GM21447 (cell line): ENCODE measurements at regions not wholly inside any gene's neighbourhood (a gene's known extent, or its start where the extent isn't known, plus 50 kb on each side); places are given as distances from the start of the nearest gene placed in this dataset.
"Not testable (repeated sequence)": the region's sequence is repeated elsewhere in the genome, so short reads cannot be mapped to it uniquely, and the experiment has no call there.

ENCODE experiments used
- ATAC-seq: cut with Tn5 transposase; IDR thresholded peaks from one replicate; pipeline ENCODE4 v1.9.1; 2021; ENCODE audit not compliant: unreplicated experiment

- ATAC-seq, result no peak
These were observed 111.0 kb upstream of the TOX3 start for GRCh38 chr16:52657924-52658323.

DNA sequence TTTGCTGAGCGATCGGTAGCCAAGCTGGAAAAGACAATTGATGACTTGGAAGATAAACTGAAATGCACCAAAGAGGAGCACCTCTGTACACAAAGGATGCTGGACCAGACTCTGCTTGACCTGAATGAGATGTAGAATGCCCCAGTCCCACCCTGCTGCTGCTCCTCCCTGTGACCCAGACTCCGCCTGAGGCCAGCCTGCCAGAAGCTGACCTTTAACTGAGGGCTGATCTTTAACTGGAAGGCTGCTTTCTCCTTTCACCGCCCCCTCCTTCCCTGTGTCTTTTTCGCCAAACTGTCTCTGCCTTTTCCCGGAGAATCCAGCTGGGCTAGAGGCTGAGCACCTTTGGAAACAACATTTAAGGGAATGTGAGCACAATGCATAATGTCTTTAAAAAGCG lies 109.0 kb upstream of the TOX3 start:
- not testable (repeated sequence) for ATAC-seq

DNA sequence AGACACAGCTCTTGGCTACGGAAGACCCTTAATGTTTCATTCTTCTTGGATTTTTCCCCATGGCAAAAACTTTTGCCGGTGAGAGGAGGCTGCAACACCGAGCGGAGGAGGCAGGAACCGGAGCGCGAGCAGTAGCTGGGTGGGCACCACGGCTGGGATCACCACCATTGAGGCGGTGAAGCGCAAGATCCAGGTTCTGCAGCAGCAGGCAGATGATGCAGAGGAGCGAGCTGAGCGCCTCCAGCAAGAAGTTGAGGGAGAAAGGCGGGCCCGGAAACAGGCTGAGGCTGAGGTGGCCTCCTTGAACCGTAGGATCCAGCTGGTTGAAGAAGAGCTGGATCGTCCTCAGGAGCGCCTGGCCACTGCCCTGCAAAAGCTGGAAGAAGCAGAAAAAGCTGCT lies 108.2 kb upstream of the TOX3 start:
- not testable (repeated sequence) for ATAC-seq

GRCh38 chr16:52652033-52652432 lies 105.1 kb upstream of the TOX3 start:
- ATAC-seq, result no peak

DNA sequence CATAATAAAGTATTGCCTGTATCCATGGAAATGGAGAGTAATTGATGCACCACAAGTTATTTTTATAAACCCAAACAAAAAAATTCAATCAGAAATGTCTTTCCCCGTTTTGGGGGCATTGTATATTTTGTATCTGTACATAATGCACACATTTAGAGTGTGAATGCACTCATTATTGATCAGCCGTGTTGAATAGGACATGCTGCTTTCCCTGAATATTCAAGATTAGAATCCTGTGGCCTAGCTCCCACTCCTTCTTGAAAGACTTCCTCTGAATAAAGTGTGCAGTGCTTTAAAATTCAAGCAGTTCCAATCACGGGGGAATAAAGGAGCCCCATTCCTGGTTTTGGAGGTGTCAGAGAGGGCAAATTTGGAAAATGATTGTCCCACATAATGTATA lies 103.8 kb upstream of the TOX3 start:
- no peak for ATAC-seq

- no peak for ATAC-seq
These were observed 103.4 kb upstream of the TOX3 start for GRCh38 chr16:52650318-52650717.

- ATAC-seq, result no peak
These were observed 102.9 kb upstream of the TOX3 start for GRCh38 chr16:52649870-52650269.

- ATAC-seq, result no peak
These were observed 100.6 kb upstream of the TOX3 start for GRCh38 chr16:52647588-52647987.

- no peak for ATAC-seq
These were observed 96.1 kb upstream of the TOX3 start for GRCh38 chr16:52643006-52643405.

DNA sequence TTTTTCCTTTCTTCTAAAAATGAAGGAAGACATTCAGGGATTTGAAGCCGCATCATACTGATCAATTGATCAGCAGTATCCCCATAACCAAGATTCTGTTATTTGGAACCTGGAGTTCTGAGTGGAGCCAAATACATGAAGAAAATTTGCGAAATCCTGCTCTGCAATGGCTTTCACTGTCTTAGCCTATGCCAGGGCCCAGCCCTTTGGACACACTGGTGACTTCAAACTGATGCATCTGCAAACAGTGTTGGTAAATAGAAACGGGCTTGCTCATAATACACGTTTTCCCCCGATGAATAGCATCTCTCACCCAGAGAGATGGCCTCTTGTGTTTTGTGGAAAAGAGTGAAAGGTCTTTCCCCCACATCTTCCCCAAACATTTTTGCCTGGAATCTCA lies 87.6 kb upstream of the TOX3 start:
- ATAC-seq, result no peak

DNA sequence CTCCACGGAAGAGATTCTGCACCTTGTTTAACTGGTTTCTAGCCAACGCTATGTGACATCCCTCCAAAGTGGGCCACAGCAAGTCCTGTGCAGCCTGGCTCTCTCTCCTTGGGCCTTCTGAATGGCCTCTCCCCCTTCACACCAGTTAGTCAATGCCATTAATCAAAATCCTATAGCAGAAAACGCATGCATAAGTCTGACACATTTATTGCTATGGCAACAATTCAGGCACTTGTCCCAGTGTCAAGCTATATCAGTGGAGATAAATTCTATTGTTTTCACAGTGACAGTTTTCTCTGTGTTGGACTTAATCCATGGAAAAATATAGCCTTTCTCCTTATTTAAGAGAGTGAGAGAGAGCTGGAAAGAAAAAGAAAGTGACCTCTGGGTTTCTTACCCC lies 87.2 kb upstream of the TOX3 start:
- ATAC-seq, result no peak

- ATAC-seq, result no peak
These were observed 86.3 kb upstream of the TOX3 start for GRCh38 chr16:52633230-52633629.

- no peak for ATAC-seq
These were observed 84.8 kb upstream of the TOX3 start for GRCh38 chr16:52631711-52632110.

DNA sequence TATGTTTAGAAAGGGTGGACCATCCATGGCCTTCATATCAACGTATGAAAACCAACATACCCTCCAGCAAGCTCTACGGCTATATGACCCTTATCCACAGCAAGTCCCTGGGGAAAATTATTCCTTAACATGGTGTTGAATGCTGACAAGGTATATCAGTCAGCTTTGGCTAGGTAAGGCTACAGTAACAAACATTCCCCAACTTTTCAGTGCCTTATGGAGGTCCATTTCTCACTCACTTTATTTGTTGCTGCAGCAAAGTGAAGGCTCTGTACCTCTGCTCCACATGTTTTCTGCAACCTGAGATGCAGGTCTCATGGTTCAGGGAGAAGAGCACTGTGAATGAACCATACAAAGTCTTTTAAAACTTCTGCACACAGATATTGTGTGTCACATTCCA lies 83.8 kb upstream of the TOX3 start:
- ATAC-seq, result no peak

DNA sequence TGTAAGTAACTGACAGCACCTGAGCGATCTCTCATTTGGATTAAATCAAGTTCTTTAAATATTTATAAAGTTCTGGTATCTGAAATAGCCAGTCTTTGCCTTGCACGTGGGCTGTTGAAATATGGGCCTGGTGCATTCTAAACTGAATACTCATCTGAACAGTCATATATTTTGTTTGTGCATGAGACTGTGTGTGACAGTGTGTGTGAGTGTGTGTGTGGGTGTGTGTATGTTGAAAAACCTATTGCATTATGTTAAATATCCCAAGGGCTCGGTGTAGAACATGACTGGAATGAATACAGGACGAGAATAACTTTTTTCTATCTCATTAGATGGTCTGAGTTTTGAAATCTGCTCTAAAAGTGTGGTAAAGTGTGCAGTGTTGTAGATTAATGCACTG lies 82.4 kb upstream of the TOX3 start:
- no peak for ATAC-seq

DNA sequence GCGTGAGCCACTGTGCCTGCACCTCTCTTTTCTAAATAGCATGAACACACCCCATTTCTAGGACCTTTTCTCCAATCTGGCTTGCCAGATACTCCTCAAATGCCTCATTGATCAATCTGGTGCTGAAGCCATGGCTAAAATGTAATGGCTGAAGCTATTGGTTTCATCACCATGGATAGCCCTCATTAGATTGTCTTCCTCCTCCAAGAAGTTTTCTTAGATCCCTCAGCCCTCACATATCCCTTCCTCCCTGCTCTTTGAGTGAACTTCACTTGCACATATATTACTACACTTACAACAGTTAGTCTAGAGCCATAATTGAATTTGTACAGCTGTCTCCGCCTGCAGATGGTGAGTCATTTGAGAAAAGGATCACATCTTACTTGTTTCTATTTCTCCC lies 77.9 kb upstream of the TOX3 start:
- ATAC-seq, result no peak

DNA sequence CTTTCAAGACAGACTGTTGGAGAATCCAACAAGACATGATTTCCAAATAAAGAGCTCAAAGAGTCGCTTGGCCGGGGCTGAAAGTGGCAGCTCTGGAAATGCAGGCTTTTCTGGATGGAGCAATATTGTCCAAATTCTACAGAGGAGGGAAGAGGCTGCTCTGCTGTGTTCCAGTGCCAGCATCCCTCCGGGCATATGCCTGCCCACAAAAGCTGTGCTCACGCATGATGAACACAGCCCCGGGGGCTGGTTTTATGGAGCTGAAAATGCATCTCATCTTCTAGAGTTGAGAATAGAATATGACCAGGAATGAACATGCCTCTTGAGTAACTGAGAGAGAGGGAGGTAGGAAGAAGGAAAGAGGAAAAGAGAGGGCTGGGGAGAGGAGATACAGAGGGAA lies 74.7 kb upstream of the TOX3 start:
- no peak for ATAC-seq

DNA sequence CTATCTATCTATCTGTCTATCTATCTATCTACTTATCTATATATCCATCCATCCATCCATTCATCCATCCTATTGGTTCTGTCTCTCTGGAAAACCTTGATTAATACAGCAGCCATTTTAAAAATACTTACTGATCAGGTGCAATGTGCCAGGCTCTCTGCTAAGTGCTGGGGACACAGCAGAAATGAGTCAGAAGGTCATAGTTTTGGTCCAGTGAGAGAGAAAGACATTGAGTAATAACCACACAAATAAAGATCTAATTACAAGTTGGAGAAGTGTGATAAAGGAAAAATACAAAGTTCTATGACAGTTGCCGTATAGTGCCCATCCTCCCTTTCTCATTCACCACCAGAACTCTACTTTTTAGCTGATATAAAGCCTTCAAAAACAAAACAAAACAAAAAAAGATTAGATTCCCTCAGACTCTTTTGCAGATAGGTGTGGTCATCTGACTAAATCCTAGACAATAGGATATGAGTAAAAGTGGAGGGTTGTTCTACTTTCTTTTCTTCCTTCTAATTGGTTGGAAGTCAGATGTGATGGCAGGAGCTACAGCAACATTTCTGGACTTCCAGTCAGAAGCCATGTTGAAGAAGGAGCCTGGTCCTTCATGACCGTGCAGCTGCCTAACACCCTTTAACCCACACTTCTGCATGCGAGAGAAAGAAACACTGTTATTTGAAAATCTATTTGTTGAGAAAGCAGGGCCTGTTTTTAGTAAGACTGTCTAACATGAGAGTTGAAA lies 72.0 kb upstream of the TOX3 start:
- ATAC-seq, result no peak

GRCh38 chr16:52617591-52617990 lies 70.6 kb upstream of the TOX3 start:
- no peak for ATAC-seq

- no peak for ATAC-seq
These were observed 66.6 kb upstream of the TOX3 start for GRCh38 chr16:52613508-52613907.

DNA sequence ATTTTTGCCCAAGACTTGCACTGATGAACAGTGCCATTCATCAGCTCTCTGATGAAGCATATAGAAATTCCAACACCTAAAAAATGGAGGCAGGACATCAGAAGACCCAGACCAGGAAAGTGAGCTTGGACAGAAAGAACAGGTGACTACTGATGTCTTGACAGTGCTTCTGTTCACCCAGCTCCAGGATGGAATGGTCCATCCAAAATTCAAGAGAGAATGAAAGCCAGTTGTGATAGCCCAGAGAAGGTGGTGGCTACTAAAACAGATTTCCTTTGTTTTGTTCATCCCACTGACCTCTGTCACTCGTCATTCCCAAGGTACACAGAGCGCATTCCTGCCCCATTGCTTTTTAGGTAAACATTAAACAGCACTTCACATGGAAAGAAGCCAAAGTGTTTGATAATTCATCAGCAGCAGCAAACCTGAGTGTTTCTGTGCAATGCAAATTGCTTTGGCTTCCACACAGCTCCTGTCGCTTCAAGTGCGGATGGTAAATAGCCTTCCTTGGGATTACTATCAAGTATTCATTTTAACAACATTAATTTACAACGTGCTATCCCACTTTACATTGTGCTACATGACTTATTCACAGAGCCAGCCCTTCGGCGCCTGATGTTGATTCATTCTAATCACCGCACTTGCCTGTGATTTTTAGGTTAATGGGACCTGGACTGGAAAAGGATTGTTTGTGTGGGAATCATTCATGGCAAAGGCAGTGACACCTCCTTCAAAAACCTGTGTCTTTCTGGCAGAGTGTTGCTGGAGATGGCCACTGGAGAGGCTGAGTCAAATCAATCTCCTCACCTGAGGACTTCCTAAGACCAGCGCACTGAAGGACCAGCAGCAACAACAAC lies 65.1 kb upstream of the TOX3 start:
- no peak for ATAC-seq

DNA sequence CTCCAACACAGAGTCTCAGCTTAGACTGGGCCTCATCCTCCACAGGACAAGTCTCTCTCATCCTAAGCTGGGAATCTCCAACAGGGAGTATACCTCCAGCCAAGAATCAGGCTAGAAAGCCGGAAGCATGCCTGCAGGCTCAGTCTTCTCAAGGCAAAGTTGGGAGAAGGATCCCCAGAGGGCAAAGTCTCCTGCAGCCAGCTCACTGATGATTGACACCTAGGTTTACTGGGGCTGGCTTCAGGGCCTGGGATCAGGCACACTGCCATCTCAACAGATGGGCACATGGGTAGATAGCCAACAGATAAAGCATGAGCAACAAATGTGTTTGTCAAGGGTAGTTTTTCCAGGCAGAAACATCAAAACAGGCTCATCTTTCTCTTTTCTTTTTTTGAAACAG lies 56.1 kb upstream of the TOX3 start:
- no peak for ATAC-seq
